Fibroblast of pulmonary artery (primary cell): ENCODE measurements at regions not wholly inside any gene's neighbourhood (a gene's known extent, or its start where the extent isn't known, plus 50 kb on each side); places are given as distances from the start of the nearest gene placed in this dataset.

Experiments used
- DNase-seq: peaks from one replicate; pipeline ENCODE4 v3.0.0-alpha.2; 2010; ENCODE audit warnings: low read depth
- H3K4me3 ChIP-seq: replicated peaks from 2 replicates; pipeline ENCODE4 v1.5.1; 2011; ENCODE audit warnings: low read depth, mild to moderate bottlenecking, control low read depth, low read length, moderate library complexity
- CTCF ChIP-seq: IDR thresholded peaks from 2 replicates; pipeline ENCODE4 v1.5.1; 2011; ENCODE audit warnings: mild to moderate bottlenecking, control low read depth, low read length, inconsistent platforms; ENCODE audit errors: missing control alignments

DNA sequence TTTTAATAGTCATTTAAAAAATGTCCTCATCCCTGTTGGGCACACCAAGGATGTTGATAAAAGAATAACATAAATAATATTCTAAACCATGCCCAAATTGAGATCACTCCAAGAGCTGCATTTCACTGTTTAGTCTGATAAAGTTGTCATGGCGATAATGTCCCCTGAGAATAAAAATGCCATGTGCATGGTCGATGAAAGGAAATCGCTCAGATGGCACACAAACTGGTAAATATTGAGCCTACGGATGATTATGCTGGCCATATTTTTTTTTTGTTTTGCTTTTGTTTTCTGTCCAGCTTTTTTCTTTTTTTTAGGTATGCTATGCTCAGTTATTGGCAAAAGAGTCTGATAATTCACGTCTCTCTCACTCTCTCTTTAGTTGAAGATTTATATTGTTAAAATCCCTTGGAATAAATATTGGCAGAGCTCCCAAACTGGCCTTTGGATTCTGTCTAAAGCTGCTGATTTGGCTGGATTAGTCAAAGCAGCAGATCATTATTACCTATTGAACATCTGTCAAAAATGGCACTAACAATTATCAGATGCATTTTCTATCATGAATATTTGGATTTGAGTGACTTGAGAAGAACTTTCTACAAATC is 643.8 kb downstream of the SQOR start:
- TF ChIP-seq CTCF = no peak
- no peak overlapping the region for H3K4me3 ChIP-seq
- no peak for DNase-seq

GRCh38 chr15:46280762-46281542 is 646.1 kb downstream of the SQOR start:
- peak; percentile 29 for DNase-seq
- peak; percentile 29 for TF ChIP-seq CTCF
- H3K4me3 ChIP-seq = no peak overlapping the region

DNA sequence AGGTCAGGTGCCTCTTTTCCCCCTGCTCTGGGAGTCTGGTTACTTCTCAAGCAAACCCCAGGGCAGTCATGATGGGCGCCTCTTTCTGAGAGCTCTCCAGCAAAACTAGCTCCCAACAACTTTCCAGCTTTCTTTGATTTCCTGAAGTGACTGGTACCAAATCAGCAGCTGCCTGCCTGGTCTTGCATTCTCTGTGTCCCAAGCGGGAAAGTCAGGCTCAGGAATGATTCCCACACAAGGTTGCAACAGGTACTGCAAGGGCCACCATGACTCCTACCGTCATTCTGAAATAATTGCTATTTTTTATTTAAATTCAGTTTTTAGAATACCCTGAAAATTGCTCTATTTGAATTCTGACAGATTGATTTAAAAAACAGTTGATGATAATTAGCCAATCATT is 658.7 kb downstream of the SQOR start:
- TF ChIP-seq CTCF = no peak
- H3K4me3 ChIP-seq = no peak overlapping the region
- DNase-seq = no peak

- TF ChIP-seq CTCF = no peak
- DNase-seq = no peak
- H3K4me3 ChIP-seq = no peak overlapping the region
Measured at GRCh38 chr15:46296002-46296401, 661.2 kb downstream of the SQOR start.

DNA sequence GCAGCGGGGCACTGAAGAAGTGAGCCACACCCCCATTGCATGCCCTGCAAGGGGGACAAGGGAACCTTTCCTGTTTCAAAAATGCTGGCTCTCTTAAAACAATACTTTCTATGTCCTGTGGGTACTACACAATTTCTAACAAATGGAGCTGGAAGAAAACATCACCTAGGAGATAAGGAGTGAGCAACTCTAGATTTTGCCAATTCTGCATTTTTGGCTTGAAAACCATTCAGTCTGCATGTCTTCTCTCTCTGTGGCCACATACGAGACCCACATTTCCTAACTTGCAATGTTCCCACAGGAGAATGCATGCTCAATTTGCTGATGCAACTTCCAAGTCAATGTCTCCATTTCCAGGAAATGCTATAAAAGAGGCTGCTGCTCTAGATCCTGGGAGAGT is 662.0 kb downstream of the SQOR start:
- no peak for TF ChIP-seq CTCF
- H3K4me3 ChIP-seq = no peak overlapping the region
- DNase-seq = no peak

- DNase-seq = no peak
- no peak overlapping the region for H3K4me3 ChIP-seq
- TF ChIP-seq CTCF = no peak
Measured at GRCh38 chr15:46297766-46298165, 662.9 kb downstream of the SQOR start.

GRCh38 chr15:46300716-46301115 is 665.9 kb downstream of the SQOR start:
- no peak for TF ChIP-seq CTCF

More at GRCh38 chr15:46300716-46301115, 665.9 kb downstream of the SQOR start:
- no peak for DNase-seq
- no peak overlapping the region for H3K4me3 ChIP-seq
